Activated CD8-positive, alpha-beta memory T cell treated with anti-CD3 and anti-CD28 coated beads, Interleukin-2, amount 10 ng/mL, durations not matched to agents 7 days and 5 days (primary cell): ENCODE measurements at regions not wholly inside any gene's neighbourhood (a gene's known extent, or its start where the extent isn't known, plus 50 kb on each side); places are given as distances from the start of the nearest gene placed in this dataset.

ENCODE experiments used
- ATAC-seq: fragments of 150-1000 bp; cut with Tn5 transposase; one replicate; pipeline ENCODE4 v1.10.0; 2021; ENCODE audit warnings: moderate library complexity
- CTCF ChIA-PET: fragments of 350-600 bp; sonication (Branson Sonifier 250); formaldehyde crosslinking; loops from one replicate; lab custom pipeline; 2021; ENCODE audit warnings: antibody characterized with exemption; lab: Charles Lee
- DNase-seq: peaks from one replicate; pipeline ENCODE4 v3.0.0-alpha.2; 2020
- H3K27ac Mint-ChIP-seq: one replicate; pipeline ENCODE4 v1.8.0; 2021; ENCODE audit warnings: mild to moderate bottlenecking, mixed read lengths
- H3K27me3 Mint-ChIP-seq: one replicate; pipeline ENCODE4 v1.8.0; 2021; ENCODE audit warnings: mixed read lengths
- H3K36me3 Mint-ChIP-seq: one replicate; pipeline ENCODE4 v1.8.0; 2021; ENCODE audit warnings: mild to moderate bottlenecking, mixed read lengths
- H3K4me1 Mint-ChIP-seq: one replicate; pipeline ENCODE4 v1.8.0; 2021; ENCODE audit warnings: mixed read lengths
- H3K4me3 Mint-ChIP-seq: one replicate; pipeline ENCODE4 v1.8.0; 2021; ENCODE audit warnings: mild to moderate bottlenecking, moderate library complexity, mixed read lengths
- H3K9me3 Mint-ChIP-seq: one replicate; pipeline ENCODE4 v1.8.0; 2022; ENCODE audit warnings: low read depth, mixed read lengths

DNA sequence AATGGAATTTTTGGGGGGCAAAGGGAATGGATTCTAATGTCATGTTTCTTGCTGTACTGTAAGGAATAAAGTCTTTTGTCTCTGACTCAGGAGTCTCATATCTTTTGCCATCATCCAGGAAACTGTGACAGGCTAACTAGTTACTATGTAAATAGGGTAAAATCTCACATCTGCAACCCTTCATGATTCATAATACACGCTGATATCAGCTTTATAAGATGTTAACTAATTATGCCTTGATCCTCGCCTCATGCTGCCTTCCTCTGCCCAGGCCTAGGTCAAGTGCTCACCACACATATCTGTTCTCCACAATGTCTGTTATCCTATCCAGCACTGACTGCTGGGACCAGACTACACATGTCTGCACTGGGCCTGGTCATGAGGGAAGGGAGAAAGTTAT is 81.3 kb upstream of the CXCL12 start:
- H3K4me3 Mint-ChIP-seq, result no peak overlapping the region
- DNase-seq (no peak), ATAC-seq (no peak)
- H3K27me3 Mint-ChIP-seq, result no peaks in the 10 kb centered on the region
- no peaks in the 10 kb centered on the region for H3K36me3 Mint-ChIP-seq
- no peaks in the 10 kb centered on the region for H3K4me1 Mint-ChIP-seq
- peaks cover 2% of the 10 kb centered on the region for H3K9me3 Mint-ChIP-seq
- CTCF ChIA-PET, result no interaction called here
- H3K27ac Mint-ChIP-seq, result no peak overlapping the region

DNA sequence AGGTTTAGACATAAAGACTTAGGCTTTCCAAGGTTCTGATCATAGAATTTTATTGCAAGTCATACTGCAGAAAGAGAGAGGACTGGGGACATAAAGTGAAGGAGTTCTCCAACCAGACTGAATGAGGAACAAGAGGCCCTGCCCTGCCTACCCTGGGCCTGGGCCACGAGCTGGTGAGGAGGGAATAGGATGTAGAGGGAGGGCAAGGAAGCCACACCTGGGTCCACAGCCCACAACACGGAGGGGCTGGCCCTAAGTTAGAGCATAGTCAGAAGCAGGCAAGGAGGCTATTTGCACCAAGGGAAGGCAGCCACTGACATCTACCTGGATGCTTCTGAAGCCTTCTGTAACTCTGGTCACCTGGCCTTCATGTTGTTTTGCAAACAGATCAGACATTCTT is 82.2 kb upstream of the CXCL12 start:
- no peak for DNase-seq
- Mint-ChIP-seq H3K4me1 (no peaks in the 10 kb centered on the region), H3K36me3 (no peaks in the 10 kb centered on the region), H3K27ac (no peak overlapping the region), H3K9me3 (peaks cover 2% of the 10 kb centered on the region), H3K27me3 (no peaks in the 10 kb centered on the region), H3K4me3 (no peak overlapping the region)
- no peak for ATAC-seq
- CTCF ChIA-PET, result no interaction called here

DNA sequence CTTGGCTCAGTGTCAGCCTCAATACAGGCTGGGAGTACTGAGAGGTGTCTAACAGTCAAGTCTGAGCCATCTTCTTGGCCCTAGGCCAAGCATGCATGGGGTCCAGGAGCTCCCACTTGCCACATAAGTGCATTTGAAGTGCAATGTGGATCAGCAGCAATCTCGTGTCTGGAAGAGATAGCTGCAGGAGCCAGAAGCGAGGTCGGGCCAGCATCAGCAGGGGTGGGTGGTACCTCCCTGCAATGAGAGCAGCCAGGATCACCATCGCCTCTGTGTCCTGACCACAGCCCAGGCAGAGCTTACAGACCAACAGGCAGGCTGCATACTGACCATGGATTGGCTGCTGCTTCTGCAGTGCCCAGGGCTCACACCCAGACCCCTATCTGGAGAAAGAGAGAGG is 83.0 kb upstream of the CXCL12 start:
- Mint-ChIP-seq H3K27ac (no peak overlapping the region), H3K4me3 (no peak overlapping the region), H3K9me3 (peaks cover 2% of the 10 kb centered on the region), H3K27me3 (no peaks in the 10 kb centered on the region), H3K4me1 (no peaks in the 10 kb centered on the region), H3K36me3 (no peaks in the 10 kb centered on the region)
- DNase-seq, result no peak
- CTCF ChIA-PET, result no interaction called here
- ATAC-seq, result no peak

DNA sequence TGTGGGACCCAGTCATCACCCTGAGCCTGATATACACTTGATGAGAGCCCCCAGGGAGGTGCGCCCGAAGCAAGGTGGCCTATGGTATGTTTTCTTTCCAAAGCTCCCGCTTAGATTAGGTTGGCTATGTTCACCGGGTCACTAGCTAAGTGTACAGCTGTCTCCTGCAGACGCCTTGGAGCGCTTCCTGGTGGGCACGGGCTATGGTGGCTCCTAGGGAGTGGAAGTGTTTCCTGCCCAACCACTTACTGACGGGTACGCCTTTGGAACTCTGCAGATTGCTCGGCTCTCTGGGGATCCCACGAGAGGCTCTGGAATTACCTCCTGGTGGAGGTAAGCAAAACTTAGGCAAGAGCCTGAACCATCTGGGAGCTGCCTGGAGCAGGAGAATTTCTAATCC is 83.6 kb upstream of the CXCL12 start:
- H3K9me3 Mint-ChIP-seq, result peaks cover 2% of the 10 kb centered on the region
- no peaks in the 10 kb centered on the region for H3K36me3 Mint-ChIP-seq
- DNase-seq (no peak), ATAC-seq (no peak)
- no peaks in the 10 kb centered on the region for H3K4me1 Mint-ChIP-seq
- H3K27me3 Mint-ChIP-seq, result no peaks in the 10 kb centered on the region
- no peak overlapping the region for H3K4me3 Mint-ChIP-seq
- H3K27ac Mint-ChIP-seq, result no peak overlapping the region
- CTCF ChIA-PET, result no interaction called here

DNA sequence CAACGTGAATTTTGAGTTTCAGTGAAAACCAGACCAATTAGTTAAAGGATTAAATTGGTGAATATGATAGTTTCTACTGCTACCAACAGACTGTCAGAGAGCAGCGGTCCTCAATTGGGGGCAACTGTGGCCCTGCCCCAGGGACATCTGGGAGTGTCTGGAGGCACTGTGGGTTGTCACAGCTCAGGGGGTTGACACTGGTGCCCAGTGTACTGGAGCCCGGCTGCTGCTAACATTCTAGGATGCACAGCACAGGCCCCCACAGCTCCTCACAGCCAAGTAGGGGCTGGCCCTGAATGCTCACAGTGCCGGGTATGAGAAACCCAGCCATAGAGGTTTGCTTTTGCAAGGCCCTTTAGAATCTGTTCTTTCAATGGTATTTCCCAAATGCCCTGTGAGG is 84.1 kb upstream of the CXCL12 start:
- Mint-ChIP-seq H3K27me3 (no peaks in the 10 kb centered on the region), H3K4me1 (no peaks in the 10 kb centered on the region), H3K9me3 (peaks cover 2% of the 10 kb centered on the region), H3K36me3 (no peaks in the 10 kb centered on the region), H3K27ac (no peak overlapping the region), H3K4me3 (no peak overlapping the region)
- DNase-seq (no peak), ATAC-seq (no peak)
- CTCF ChIA-PET, result no interaction called here

DNA sequence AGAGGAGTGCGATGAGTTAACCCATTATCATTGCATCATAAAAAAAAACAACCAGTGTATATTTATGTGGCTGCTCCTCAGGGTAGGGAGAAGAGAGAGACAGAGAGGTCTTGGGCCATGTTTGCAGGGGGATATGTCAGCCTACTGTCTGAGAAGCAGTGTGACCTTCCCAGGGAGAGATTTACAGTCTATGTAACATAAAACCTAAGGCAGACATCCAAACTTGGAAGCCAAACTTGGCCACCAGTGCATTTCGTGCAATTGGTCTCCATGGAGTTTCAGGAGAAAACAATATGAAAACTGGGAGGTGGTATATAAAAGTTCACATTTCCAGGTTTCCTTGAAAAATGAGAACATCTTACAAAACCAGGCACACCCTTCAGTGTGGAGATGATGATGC is 85.9 kb upstream of the CXCL12 start:
- DNase-seq, result no peak
- no peak for ATAC-seq
- Mint-ChIP-seq H3K9me3 (peaks cover 2% of the 10 kb centered on the region), H3K36me3 (no peaks in the 10 kb centered on the region), H3K27me3 (no peaks in the 10 kb centered on the region), H3K4me3 (no peak overlapping the region), H3K4me1 (no peaks in the 10 kb centered on the region), H3K27ac (no peak overlapping the region)
- CTCF ChIA-PET, result no interaction called here

DNA sequence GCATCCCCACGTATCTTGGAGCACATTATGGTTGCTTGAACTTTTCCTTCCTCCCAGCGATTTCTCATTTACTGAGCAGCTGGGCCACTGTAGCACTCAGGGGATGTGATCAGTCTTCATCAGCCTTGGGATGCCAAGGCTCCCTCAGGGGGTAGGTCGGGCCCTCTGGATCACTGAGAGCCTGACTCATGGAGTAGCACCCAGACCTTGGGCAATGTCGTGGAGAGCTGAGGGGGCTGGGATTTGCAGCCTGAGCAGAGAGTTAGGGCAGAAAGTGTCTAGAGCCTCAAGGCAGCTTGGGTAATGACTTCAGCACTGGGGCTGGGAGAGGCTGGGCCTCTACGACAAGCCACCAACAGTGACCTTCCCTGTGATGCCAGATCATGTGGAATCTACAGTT is 86.5 kb upstream of the CXCL12 start:
- H3K36me3 Mint-ChIP-seq, result no peaks in the 10 kb centered on the region
- no peak for DNase-seq
- no peaks in the 10 kb centered on the region for H3K4me1 Mint-ChIP-seq
- ATAC-seq, result no peak
- H3K4me3 Mint-ChIP-seq, result no peak overlapping the region
- H3K27me3 Mint-ChIP-seq, result no peaks in the 10 kb centered on the region
- CTCF ChIA-PET, result no interaction called here
- H3K9me3 Mint-ChIP-seq, result peaks cover 2% of the 10 kb centered on the region
- no peak overlapping the region for H3K27ac Mint-ChIP-seq

DNA sequence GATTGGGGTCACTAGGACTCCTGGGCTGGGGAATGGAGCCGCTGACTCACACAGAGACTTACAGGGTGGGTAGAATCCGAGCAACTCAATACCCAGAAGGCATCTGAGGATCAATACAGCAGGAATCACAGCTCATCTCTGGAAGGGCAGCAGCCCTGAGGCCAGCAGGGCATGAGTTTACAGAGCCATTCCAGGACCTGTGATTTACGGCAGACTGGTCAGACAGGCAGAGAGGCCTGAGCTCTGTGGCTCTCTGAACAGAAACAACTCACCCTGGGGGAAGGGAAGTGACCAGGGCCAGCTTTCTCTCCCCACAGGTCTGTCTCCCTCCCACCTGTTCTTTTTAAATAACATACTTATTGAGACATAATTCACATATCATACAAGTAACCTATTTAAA is 88.2 kb upstream of the CXCL12 start:
- H3K27me3 Mint-ChIP-seq, result no peaks in the 10 kb centered on the region
- no peak overlapping the region for H3K27ac Mint-ChIP-seq
- H3K9me3 Mint-ChIP-seq, result peaks cover 2% of the 10 kb centered on the region
- CTCF ChIA-PET, result no interaction called here
- no peak overlapping the region for H3K4me3 Mint-ChIP-seq
- no peaks in the 10 kb centered on the region for H3K36me3 Mint-ChIP-seq
- ATAC-seq (no peak), DNase-seq (no peak)
- H3K4me1 Mint-ChIP-seq, result no peaks in the 10 kb centered on the region

DNA sequence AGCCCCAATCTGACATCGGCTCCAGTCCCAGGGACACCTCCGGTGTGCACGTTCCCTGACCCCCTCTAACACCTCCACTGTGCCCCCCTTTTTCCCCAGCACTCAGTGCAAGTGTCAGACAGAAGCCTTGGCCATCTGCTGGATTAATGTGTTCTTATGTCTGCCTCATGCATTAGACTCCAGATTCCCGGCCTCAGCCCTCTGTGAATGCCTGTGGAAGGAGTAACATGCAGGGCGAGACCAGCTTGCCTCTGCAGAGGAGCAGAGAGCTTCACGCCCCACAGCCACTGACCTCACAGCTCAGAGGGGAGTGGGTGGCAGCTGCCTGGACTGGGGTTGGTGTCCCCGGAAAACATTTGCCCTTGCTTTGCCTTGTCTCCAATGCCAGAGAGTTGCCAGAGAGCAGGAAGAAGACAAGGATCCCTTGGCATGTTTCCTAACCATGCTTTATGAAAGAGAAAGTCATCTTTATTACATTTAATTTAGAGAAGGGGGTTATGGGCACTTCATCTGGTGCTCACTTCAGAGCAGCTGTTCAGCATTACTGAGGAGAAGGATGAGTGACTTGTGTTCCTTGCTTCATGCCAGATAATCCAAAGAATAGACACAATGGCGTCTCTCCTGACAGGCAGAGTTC is 91.6 kb upstream of the CXCL12 start:
- no peaks in the 10 kb centered on the region for H3K27me3 Mint-ChIP-seq
- no peaks in the 10 kb centered on the region for H3K4me1 Mint-ChIP-seq
- CTCF ChIA-PET, result no interaction called here
- no peak overlapping the region for H3K27ac Mint-ChIP-seq
- no peak for ATAC-seq
- H3K4me3 Mint-ChIP-seq, result no peak overlapping the region
- no peak for DNase-seq
- H3K36me3 Mint-ChIP-seq, result no peaks in the 10 kb centered on the region
- H3K9me3 Mint-ChIP-seq, result peaks cover 3% of the 10 kb centered on the region

DNA sequence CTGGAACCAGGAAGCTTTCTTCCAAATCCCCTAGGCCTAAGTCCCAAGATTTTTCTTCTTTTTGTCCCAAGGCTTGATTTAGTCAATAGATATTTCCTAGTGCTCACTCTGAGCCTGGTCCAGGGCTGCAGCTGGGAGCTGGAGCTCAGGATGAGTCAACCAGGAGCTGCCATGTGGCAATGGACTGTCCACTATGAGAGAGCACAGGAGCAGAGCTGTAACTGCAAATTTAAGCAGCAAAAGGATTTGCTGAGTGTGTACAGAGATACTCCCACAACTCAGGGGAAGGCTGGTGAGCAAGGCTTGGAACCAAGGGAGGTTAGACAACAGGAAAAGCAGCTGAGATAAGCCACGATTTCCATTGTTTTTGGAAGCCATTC is 92.1 kb upstream of the CXCL12 start:
- peaks cover 3% of the 10 kb centered on the region for H3K9me3 Mint-ChIP-seq
- no peak overlapping the region for H3K27ac Mint-ChIP-seq
- H3K4me3 Mint-ChIP-seq, result no peak overlapping the region
- no peaks in the 10 kb centered on the region for H3K27me3 Mint-ChIP-seq
- CTCF ChIA-PET, result no interaction called here
- no peaks in the 10 kb centered on the region for H3K36me3 Mint-ChIP-seq
- no peak for DNase-seq
- ATAC-seq, result no peak
- no peaks in the 10 kb centered on the region for H3K4me1 Mint-ChIP-seq

DNA sequence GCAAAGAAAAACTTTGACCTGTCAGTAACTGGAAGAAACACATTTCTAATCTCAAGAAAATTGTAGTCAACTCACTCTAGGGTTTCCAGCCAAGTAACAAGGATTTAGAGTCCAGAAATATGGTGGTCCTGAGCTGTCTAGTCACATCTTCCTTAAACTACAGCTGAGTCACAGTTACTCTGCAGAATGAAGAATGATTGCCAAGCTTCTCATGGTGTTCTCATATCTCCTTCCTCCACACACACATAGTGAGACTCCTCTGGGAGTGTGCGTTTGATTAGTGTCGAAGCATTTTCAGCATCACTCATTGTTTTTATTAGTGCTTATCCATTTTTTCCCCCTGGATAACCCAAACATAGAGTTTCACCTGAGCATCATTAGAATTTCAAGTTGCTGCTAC is 93.1 kb upstream of the CXCL12 start:
- H3K36me3 Mint-ChIP-seq, result no peaks in the 10 kb centered on the region
- no peak for DNase-seq
- H3K4me3 Mint-ChIP-seq, result no peak overlapping the region
- CTCF ChIA-PET, result no interaction called here
- ATAC-seq, result no peak
- no peak overlapping the region for H3K27ac Mint-ChIP-seq
- no peaks in the 10 kb centered on the region for H3K4me1 Mint-ChIP-seq
- no peaks in the 10 kb centered on the region for H3K27me3 Mint-ChIP-seq
- peaks cover 5% of the 10 kb centered on the region for H3K9me3 Mint-ChIP-seq

DNA sequence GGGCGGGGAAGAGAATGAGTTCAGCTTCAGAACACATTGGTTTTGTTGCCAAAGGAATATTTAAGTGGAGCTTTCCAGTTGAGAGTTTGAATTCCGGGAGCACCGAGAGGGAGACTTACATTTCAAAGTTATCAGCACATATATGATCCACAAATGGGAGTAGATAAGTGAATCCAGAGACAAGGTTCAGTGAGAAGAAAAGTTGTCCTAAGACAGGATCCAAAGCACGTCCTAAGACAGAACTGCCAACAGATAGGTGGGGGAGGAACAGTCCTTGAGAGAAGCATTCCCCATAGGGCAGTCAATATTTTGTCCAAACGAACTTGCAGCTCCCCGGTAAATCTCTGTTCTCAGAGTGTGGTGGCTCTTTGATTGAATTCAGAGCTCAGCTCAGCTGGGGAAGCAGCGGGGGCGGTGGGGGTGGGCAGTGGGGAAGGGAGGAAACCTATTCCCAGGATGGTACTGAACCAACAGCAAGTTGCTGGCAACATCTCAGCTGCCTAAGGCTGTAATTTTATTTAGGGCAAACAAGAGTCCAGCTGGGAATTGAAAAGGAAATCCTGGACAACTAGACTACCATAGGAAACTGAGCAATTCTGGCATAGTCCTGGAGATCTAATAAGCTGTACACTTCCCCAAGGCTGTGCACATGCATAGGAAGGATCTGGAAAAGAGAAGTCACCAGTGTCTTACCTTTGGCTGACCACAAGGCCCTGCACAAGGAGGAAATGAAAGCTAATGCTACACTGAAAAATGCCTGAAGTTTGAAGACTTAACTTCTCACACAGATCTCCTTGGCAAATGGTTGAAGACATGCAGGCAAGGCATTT is 94.2 kb upstream of the CXCL12 start:
- CTCF ChIA-PET, result no interaction called here
- no peak overlapping the region for H3K4me3 Mint-ChIP-seq
- peaks cover 5% of the 10 kb centered on the region for H3K9me3 Mint-ChIP-seq
- no peaks in the 10 kb centered on the region for H3K27me3 Mint-ChIP-seq
- DNase-seq, result no peak
- H3K36me3 Mint-ChIP-seq, result no peaks in the 10 kb centered on the region
- no peak overlapping the region for H3K27ac Mint-ChIP-seq
- ATAC-seq, result no peak
- no peaks in the 10 kb centered on the region for H3K4me1 Mint-ChIP-seq

DNA sequence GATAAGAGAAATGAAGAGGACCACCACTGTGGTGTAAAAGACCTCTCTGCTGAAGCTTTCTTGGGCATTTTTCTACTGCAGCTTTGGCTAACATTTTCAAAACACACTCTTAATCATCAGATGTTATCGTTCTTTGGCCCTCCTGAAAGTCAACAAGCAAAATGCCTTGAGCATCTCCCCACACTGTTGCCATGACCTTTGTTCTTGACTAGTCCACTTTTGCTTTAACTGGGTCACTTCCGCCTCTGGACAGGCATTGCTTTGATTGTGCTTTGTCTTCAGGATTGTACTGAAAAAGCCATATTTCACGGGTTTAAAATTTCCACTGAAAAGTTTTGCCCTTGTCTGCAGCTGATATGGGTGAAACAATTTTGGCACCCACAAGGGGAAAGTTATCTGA is 107.8 kb upstream of the CXCL12 start:
- no peaks in the 10 kb centered on the region for H3K36me3 Mint-ChIP-seq
- no peaks in the 10 kb centered on the region for H3K4me1 Mint-ChIP-seq
- DNase-seq (no peak), ATAC-seq (no peak)
- H3K27ac Mint-ChIP-seq, result no peak overlapping the region
- CTCF ChIA-PET, result no interaction called here
- no peak overlapping the region for H3K4me3 Mint-ChIP-seq
- H3K9me3 Mint-ChIP-seq, result no peaks in the 10 kb centered on the region
- no peaks in the 10 kb centered on the region for H3K27me3 Mint-ChIP-seq

DNA sequence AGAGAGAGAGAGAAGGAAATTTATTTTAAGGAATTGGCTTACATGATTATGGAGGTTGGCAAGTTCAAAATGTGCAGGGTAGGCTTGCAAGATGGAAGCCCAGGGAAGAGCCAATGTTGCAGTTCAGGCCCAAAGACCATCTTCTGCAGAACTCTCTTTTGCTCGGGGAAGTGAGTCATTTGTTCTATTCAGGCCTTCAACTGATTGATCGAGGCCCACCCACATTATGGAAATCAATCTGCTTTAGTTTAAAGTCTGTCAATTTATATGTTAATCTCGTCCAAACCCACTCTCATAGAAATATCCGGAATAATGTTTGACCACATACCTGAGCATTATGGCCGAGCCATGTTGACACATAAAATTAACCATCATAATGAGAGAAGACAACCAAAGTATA is 113.3 kb upstream of the CXCL12 start:
- ATAC-seq, result no peak
- CTCF ChIA-PET, result no interaction called here
- H3K9me3 Mint-ChIP-seq, result peaks cover 2% of the 10 kb centered on the region
- no peaks in the 10 kb centered on the region for H3K36me3 Mint-ChIP-seq
- no peak for DNase-seq
- H3K27ac Mint-ChIP-seq, result no peak overlapping the region
- no peak overlapping the region for H3K4me3 Mint-ChIP-seq
- H3K27me3 Mint-ChIP-seq, result no peaks in the 10 kb centered on the region
- no peaks in the 10 kb centered on the region for H3K4me1 Mint-ChIP-seq
